PC-3 (cell line): ENCODE measurements at regions not wholly inside any gene's neighbourhood (a gene's known extent, or its start where the extent isn't known, plus 50 kb on each side); places are given as distances from the start of the nearest gene placed in this dataset.

Experiments used
- CTCF ChIP-seq: fragments of 300-600 bp; sonication (generic); conservative IDR thresholded peaks from 2 replicates; pipeline ENCODE4 v1.5.1; 2017; ENCODE audit warnings: antibody characterized with exemption, low read depth, mild to moderate bottlenecking, low read length
- EZH2 ChIP-seq: fragments of 300-600 bp; sonication (generic); IDR thresholded peaks from one replicate; pipeline ENCODE4 v1.6.1; 2017; ENCODE audit warnings: antibody characterized with exemption, mild to moderate bottlenecking, low read length; ENCODE audit not compliant: unreplicated experiment
- EZH2phosphoT487 ChIP-seq: fragments of 300-600 bp; sonication (generic); IDR thresholded peaks from 2 replicates; pipeline ENCODE4 v1.6.1; 2018; ENCODE audit warnings: mild to moderate bottlenecking, antibody characterized with exemption, low read length, borderline replicate concordance

DNA sequence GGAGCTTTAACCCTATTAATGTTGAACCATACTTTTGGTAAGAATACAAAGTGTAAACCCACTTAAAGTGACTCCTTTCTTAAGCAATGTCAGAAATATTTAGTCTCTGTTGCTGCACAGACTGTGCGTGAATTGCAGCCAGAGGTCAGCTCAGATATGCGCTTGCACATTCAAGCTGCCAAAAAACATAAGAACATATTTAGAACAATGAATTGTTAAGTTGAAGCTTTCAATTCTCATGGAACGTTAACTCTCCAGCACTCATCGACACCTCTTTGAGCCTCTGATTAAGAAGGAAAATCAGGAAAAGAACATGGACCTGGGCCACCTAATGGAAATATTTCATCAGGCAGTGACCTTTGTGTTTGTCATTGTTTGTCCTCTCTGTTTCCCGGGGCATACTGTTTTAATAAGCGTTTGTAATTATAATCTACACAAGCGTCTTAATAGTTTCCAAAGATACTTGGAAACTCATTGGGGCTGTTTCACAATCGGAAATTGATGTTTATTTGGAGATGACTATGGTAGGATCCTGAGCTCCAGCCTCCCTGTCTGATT, 193.0 kb upstream of the CELF2 start:
- TF ChIP-seq CTCF (no peak), EZH2 (no peak), EZH2phosphoT487 (no peak)
